ENCODE measurements at regions not wholly inside any gene's neighbourhood (a gene's known extent, or its start where the extent isn't known, plus 50 kb on each side); places are given as distances from the start of the nearest gene placed in this dataset.
"Not testable (repeated sequence)": the region's sequence is repeated elsewhere in the genome, so short reads cannot be mapped to it uniquely, and the experiment has no call there.

- no peak for DNase-seq
Observed at GRCh38 chr1:61579802-61580201, 145.1 kb downstream of the TM2D1 start.

- DNase-seq: no peak
Observed at GRCh38 chr1:61572046-61572445, 152.9 kb downstream of the TM2D1 start.

GRCh38 chr1:61570191-61570590, 154.8 kb downstream of the TM2D1 start:
- DNase-seq: no peak

GRCh38 chr1:61569303-61569621, 155.7 kb downstream of the TM2D1 start:
- no peak for DNase-seq

GRCh38 chr1:61568460-61569302, 156.3 kb downstream of the TM2D1 start:
- DNase-seq: no peak

GRCh38 chr1:61566177-61566576, 158.8 kb downstream of the TM2D1 start:
- no peak for DNase-seq

GRCh38 chr1:61563611-61564010, 161.3 kb downstream of the TM2D1 start:
- no peak for DNase-seq

GRCh38 chr1:61561666-61562065, 163.3 kb downstream of the TM2D1 start:
- no peak for DNase-seq

GRCh38 chr1:61560385-61560784, 164.6 kb downstream of the TM2D1 start:
- no peak for DNase-seq

GRCh38 chr1:61556631-61557030, 168.3 kb downstream of the TM2D1 start:
- peak in 1 of 2 experiments; percentile 21 for DNase-seq

- no peak for DNase-seq
Observed at GRCh38 chr1:61552630-61553305, 172.2 kb downstream of the TM2D1 start.

GRCh38 chr1:61547302-61547701, 177.6 kb downstream of the TM2D1 start:
- not testable (repeated sequence) for DNase-seq

GRCh38 chr1:61544870-61545269, 180.1 kb downstream of the TM2D1 start:
- DNase-seq: not testable (repeated sequence)

GRCh38 chr1:61543498-61543897, 181.4 kb downstream of the TM2D1 start:
- not testable (repeated sequence) for DNase-seq

GRCh38 chr1:61539720-61540462, 185.1 kb downstream of the TM2D1 start:
- no peak for DNase-seq

GRCh38 chr1:61538228-61538627, 186.7 kb downstream of the TM2D1 start:
- no peak for DNase-seq

- no peak for DNase-seq
Observed at GRCh38 chr1:61536174-61537108, 188.5 kb downstream of the TM2D1 start.

GRCh38 chr1:61534847-61535246, 190.1 kb downstream of the TM2D1 start:
- DNase-seq: no peak

GRCh38 chr1:61533546-61533945, 191.4 kb downstream of the TM2D1 start:
- no peak for DNase-seq

- no peak for DNase-seq
Observed at GRCh38 chr1:61531716-61532115, 193.2 kb downstream of the TM2D1 start.

- DNase-seq: no peak
Observed at GRCh38 chr1:61523893-61524605, 200.9 kb downstream of the TM2D1 start.

GRCh38 chr1:61523229-61523628, 201.7 kb downstream of the TM2D1 start:
- DNase-seq: no peak

Measured in NCI-H446 (cell line).